GM19372 (cell line): ENCODE measurements at regions not wholly inside any gene's neighbourhood (a gene's known extent, or its start where the extent isn't known, plus 50 kb on each side); places are given as distances from the start of the nearest gene placed in this dataset.
A peak's percentile ranks its signal among the peaks of the same experiment; 100 is the strongest.
"Not testable (repeated sequence)": the region's sequence is repeated elsewhere in the genome, so short reads cannot be mapped to it uniquely, and the experiment has no call there.

ENCODE experiments used
- ATAC-seq: cut with Tn5 transposase; IDR thresholded peaks from one replicate; pipeline ENCODE4 v1.9.1; 2021; ENCODE audit warnings: mild to moderate bottlenecking, low read depth, moderate library complexity; ENCODE audit not compliant: unreplicated experiment

DNA sequence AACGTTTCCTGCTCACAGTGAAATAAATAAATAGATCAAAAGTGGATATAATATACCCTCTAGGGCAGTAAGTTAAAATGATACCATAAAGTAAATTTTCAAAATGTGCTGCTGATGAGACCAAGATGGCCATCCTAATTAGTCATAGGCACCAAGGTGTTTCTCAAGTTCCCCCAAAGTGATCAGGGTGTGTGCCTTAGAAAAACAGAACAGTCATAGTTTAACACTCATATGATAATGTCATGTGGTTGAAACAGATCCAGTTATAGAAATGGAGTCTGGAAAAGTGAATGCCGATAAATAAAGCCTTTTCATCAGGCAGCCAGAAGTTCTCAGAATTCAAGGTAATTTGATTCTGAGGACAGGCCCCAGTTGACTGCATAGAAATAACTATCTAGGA is 161.5 kb upstream of the CDKN2B start:
- no peak for ATAC-seq

DNA sequence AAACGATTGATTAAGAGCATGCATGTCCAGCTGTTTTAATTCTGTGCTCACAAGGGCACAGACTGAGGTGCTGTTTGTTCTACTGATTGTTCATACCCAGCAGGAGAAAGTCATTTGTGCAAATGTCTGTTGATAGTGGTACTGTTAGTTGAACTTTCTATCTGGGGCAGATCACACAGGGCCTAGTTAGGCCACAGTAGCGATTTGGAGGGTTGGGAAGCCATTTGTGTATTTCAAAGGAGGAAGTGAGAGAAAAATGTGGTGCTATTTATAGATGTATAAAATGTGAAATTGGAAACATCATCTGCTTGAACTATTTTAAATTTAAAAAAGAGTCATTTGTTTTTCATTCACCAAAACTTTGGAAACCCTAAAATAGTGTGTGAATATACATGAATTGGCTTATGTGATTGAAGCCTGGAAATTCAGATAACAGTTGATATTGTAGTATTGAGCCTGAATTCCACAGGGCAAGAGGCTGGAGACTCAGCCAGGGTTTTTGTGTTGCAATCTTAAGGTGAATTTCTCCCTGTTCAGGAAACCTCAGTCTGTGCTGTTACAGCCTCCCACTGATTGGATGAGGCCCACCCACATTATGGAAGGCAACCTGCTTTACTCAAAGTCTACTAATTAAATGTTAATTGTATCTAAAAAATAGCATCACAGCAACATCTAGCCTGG is 162.0 kb upstream of the CDKN2B start:
- peak; percentile 58 for ATAC-seq

DNA sequence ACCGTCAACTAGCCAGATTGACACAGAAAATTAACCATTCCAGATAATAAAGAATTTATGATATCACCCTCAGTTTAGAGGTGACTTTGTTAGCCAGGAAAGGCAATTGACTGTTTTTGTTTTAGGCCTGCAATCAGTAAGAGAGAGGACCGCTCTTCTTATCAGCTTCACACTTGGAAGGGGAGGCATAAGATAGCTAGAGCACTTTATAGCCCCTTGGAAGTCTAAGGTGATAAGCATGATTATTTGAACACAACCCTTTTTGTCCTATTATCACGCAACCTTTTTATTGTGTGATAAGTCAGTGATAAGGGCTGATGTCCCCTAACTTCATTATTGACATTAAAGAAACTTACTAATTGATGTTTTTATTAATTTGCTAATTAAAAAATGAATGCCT is 162.6 kb upstream of the CDKN2B start:
- ATAC-seq, result no peak

DNA sequence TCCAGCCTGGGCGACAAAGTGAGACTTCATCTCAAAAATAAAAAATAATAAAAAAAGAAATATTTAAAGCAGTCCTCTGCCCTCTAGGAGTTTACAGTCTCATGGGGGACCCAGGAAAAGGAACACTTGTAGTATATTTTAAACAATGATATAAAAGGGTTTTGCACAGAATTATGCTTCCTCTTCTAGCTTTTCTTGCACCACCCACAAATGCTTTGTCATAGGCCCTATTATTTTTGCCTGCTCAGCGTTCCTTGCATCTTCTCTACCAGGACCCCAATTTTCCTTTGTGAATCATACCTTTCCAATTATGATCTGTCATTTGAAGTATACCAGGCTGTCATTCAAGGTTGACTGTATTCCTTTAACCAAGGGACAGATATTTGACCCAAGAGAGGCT is 164.8 kb upstream of the CDKN2B start:
- no peak for ATAC-seq

DNA sequence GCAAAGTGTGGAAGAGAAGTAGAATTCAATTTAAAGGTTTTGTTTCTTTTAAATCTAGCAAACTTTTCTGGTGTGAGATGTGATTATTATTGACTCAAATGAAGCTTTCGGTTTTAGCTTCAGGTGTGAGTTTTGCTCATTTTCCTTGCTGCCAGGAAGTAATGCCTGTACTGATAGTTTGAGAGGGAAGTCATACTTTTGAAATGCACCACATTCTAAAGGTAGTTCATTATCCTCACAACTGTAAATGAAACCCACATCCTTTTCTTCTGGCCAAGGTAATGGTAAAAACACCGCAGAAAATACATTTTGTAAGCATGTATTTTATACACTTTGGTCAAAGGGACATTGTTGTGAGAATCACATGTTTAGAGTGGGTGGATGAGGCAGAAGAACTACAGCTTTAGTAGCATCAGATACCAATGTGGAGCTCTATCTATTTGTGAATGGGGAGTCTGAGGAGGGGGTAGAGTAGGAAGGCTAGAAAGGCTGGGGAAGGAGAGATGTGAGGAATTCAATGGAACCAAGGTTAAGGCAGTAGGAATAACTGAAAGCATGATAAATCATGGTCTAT is 167.0 kb upstream of the CDKN2B start:
- no peak for ATAC-seq

DNA sequence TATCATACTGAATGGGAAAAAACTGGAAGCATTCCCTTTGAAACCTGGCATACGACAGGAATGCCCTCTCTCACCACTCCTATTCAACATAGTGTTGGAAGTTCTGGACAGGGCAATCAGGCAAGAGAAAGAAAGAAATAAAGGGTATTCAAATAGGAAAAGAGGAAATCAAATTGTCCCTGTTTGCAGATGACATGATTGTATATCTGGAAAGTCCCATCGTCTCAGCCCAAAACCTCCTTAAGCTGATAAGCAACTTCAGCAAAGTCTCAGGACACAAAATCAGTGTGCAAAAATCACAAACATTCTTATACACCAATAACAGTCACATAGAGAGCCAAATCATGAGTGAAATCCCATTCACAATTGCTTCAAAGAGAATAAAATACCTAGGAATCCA is 171.9 kb upstream of the CDKN2B start:
- not testable (repeated sequence) for ATAC-seq

DNA sequence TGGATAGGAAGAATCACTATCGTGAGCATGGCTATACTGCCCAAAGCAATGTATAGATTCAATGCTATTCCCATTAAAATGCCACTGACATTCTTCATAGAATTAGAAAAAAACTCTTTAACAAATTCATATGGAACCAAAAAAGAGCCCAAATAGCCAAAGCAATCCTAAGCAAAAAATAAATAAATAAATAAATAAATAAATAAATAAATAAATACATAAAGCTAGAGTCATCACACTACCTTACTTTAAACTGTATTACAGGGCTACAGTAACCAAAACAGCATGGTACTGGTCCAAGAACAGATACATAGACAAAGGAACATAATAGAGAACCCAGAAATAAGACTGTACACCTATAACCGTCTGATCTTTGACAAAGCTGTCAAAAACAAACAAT is 180.4 kb upstream of the CDKN2B start:
- ATAC-seq, result no peak

DNA sequence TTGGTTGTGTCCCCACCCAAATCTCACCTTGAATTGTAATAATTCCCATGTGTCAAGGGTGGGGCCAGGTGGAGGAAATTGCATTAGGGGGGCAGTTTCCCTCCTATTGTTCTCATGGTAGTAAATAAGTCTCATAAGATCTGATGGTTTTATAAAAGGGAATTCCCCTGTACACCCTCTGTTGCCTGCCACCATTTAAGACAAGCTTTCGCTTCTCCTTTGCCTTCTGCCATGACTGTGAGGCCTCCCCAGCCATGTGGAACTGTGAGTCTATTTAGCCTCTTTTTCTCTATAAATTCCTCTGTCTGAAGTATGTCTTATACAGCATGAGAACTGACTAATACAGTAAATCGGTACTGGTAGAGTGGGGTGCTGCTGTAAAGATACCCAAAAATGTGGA is 187.9 kb upstream of the CDKN2B start:
- ATAC-seq, result not testable (repeated sequence)

DNA sequence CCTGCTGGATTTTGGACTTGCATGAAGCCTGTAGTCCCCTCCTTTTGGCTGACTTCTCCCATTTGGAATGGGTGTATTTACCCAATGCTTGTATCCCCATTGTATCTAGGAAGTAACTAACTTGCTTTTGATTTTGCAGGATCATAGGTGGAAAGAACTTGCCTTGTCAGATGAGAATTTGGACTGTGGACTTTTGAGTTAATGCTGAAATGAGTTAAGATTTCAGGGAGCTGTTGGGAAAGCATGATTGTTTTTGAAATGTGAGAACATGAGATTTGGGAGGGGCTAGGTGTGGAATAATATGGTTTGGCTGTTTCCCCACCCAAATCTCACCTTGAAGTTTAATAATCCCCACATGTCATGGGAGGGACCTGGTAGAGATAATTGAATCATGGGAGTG is 189.6 kb upstream of the CDKN2B start:
- ATAC-seq, result no peak

DNA sequence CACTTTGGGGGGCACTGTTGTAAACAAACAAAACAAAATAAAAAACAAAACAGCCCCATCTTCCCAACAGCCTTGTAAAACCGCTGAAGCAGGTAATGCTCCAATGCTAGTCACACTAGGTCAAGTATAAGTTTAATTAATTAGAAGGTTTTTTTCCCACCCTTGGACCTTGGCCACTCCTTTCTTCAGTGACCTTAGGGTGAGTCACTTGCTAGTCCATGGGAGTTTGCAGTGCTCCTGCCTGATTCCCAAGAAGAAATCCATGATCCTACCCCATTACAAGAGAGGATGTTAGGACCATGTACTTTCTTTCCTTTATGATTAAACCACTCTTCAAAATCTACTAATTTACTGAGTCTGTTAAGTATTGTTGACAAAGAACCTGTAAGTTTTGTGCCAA is 192.2 kb upstream of the CDKN2B start:
- ATAC-seq, result no peak

DNA sequence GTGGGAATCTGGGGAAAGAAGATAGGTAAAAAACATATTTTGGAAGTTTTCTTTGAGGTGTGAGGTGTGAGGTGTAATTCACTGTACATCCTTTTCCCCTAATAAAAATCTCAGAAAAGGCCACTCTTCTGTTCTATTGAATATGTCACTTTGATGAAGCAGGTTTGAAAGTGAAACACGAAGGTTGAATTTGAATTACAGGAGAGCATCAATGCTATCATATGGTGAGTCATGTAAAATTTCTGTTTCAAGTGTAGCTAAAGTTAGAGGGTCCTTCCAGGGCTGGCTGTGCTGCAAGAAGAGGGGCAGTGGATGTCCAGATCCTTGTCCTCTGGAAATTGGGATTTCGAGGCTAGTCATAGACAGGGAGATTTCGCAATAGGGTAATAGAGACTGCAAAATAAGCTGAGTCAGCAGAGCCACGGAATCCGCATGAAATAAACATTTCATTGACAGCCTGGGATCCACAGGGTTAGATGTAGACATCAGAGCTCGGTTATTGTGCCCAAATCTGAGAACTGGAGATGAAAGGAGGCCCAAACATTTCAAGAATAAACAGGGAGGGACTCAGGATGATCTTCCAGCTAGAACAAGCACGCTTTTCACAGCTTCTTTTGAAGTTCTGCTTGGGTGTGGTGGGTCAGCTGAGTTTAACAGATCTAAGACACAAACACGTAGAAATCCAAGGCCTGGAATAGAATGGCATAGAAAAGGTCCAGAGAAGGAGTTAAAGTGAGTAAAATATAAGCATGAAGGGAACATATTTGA is 194.4 kb upstream of the CDKN2B start:
- no peak for ATAC-seq

DNA sequence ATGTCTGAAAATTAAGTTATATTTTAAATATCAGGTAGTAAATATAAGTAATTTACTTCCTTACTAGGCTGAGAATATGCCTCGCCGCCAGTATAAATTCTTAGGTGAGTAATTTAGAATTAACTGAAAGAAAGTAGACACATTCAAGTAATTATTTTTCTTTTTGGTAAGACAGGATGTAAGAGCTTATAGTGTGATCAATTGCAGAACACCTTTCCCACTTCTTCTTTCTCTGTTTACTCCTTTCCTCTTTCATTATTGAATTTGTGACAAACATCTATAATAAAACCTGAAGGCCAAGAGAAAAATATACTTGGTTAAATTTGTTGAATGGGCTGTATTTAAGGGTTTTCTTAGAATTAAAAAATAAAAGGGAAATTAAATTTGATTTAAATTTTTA is 195.1 kb upstream of the CDKN2B start:
- no peak for ATAC-seq

DNA sequence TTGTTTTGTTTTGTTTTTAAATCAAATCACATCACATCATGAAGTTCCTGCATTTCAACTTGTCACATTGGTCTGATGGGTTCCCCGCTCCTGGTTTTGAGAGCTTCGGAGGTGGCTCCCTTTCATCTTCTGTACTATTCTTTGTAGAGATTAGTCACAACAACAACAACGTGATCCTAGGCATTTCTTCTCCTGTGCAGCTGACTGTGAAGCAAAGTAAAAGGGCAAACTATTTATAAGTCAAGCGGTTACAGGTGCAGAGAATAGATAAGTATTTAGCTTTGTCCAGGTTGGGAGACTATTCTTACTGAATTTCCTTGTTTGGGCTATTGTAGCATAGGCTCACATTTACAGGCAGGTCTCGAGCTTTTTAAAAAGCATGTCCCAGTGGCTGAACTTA is 197.7 kb upstream of the CDKN2B start:
- ATAC-seq, result no peak

DNA sequence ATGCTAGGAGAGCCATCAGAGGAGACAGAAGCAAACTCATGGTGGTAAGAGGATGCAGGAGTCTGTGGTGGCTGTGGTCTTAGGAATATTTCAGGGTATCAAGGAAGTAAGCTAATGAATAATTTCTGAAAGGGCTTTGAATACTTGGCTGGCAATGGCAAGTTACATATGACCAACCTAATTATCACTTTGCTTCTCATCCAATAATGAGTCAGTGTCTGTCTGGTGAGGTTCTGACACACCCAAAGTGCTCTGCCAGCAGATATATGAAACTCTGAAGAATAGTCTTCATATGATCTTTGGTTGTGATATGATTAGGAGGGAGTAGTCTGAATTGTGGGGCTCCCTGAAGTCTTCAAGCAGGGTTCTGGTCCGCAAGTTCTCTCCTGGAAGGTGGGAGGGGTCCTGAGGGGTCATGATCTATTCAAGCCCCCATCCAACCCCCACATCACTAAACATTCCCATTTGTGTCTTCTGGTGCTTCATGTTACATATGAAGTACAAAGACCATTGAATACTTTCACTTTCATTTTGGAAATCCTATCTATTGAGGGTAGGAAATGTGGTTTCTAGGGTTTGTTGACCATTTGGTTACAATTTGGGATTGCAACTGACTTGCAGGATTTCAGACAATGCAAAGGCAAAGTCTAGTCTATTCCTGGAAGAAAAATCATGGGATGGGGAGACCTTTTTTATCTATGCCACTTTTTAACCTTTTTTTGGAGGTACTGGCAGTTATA is 199.9 kb upstream of the CDKN2B start:
- ATAC-seq, result no peak

DNA sequence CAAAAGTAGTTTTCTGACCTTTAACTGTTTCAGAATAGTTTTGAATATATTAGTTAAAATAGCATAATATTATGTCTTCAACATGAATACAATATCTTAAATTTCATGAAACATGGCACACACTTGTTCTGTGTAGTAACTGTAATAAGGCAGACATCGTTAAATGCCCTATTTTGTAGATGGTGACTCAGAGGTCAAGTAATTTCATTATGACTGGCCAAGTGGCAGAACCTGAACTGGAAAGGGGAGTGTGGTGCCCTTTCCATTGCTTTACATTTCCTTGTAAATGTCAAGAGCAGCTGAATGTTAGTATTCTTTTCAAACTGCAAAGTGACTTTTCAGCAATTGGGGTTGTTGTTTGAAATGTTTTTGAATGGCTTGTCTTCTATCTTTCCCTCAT is 201.2 kb upstream of the CDKN2B start:
- ATAC-seq, result no peak

DNA sequence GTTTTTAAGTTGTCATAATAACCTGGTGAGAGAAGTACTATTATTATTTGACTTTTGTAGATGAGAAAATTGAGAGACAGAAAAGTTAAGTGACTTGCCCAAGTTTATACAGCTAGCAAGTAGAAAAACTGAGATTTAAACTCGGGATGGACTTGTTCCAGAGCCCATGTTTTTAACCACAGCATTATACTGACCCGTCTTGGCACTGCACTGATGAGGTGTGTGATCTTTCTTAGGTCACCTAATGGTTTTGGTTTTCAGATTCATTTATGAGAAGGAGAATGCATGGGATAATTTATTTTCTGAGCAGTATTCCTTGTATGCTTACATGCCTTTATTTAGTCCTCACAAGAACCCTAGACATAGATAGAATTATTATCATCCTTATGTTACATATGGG is 201.8 kb upstream of the CDKN2B start:
- ATAC-seq, result no peak

DNA sequence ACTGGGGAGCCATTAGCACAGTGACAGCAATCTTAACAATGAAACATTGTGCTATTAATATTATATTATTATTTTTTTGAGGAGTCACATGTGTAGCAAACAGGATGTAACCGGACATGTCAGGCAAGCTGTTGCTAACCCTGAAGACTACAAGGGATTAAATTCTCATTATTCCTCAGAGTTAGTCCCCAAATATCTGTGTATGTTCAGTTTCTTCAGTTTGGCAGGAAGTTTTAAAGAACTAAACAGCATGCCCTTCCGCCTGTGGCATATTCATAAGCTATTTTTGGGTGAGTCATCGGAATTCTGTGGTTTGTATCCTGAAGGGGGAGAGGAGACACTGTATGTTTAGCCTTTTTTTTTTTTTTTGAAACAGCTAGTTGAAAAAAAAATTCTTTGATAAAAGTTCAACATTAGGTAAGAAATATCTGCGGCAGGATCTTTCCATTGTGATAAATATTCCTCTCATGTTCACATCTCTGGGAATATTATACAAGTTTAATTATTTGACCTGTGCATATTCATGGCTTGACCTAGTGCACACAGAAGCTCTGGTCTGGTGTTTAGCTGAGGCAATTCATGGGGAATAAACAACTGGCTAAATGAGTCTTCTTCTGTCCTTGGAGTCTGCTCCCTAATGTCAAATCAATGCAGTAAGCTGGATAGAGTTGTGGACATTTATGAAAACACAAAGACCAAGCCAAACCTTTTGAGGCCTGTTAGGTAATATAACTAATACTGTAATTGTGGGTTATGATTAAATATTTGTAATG is 202.7 kb upstream of the CDKN2B start:
- ATAC-seq, result no peak

DNA sequence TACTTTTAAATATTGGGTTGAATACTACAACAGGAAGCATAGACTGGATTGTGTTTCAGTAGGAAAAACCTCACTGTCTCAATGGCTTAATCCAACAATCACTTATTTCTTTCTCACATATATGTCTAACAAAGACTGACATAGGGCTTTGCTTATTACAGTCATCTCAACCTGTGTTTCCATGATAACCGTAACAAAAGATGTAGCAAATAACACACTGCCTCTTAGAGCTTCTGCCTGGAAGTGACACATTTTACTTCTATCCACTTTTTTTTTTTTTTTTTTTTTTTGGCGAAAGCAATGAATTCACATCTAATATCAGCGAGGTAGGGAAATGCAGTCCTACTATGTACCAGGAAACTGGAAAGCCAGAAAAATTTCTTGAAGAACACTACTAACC is 204.9 kb upstream of the CDKN2B start:
- ATAC-seq, result no peak

DNA sequence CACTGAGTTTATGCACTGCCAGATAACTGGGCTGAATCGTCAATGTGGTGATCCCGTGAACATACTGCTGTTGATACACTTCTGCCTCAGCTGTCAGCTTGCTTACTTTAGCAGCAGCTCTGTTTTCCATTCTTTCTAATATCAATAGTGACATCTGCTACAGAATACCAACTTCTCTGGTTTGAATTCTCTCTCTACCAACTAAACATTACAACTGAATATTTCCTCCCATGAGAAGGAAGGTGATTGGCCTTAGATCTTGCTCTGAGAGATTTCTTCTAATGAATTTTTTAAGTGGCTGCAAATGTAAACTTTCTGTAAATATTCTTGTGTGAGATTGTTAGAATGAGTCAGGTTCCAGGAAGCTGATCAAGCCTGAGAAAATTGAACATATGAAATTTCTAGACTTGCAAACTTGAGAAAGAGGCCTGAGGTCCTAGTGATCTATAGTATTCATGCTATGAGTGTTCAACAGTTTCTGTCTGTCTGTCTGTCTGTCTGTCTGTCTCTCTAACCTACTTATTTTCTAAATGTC is 205.5 kb upstream of the CDKN2B start:
- no peak for ATAC-seq

DNA sequence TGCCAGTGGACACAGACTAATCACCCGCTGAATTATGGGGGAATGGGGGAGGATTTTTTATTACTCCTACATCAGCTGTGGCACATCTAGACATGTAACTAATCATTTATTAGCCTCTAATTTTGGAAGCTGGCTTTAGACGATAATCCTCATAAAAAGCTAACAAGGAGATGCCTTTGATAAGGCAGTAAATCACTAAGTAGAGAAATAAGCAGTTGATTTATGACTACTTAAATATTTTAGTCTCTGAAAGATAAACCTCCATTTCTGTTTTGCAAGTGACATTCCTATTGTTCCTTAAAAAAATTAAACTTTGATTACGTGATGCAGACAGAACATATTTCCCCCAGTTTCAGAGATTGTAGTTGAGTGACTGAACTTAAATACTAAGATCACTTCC is 206.4 kb upstream of the CDKN2B start:
- ATAC-seq, result no peak
